Suprapubic skin (tissue), 4 donors: ENCODE measurements at regions not wholly inside any gene's neighbourhood (a gene's known extent, or its start where the extent isn't known, plus 50 kb on each side); places are given as distances from the start of the nearest gene placed in this dataset.
"Not testable (repeated sequence)": the region's sequence is repeated elsewhere in the genome, so short reads cannot be mapped to it uniquely, and the experiment has no call there.

Source experiments
- DNase-seq, 2 donors: peaks; one replicate each; pipeline ENCODE4 v3.0.0-alpha.2; 2019; ENCODE audit warnings: low spot score in 2 of 2
- H3K27ac ChIP-seq: fragments of 200-600 bp; sonication (generic); one replicate; pipeline ENCODE4 v1.5.1; 2019
- H3K27me3 ChIP-seq: fragments of 200-600 bp; sonication (generic); one replicate; pipeline ENCODE4 v1.5.1; 2019
- H3K36me3 ChIP-seq: fragments of 200-600 bp; sonication (generic); one replicate; pipeline ENCODE4 v1.5.1; 2019
- H3K4me1 ChIP-seq: fragments of 200-600 bp; sonication (generic); one replicate; pipeline ENCODE4 v1.5.1; 2019
- H3K4me3 ChIP-seq: fragments of 200-600 bp; sonication (generic); one replicate; pipeline ENCODE4 v1.5.1; 2019; ENCODE audit warnings: mild to moderate bottlenecking
- H3K9me3 ChIP-seq: fragments of 200-600 bp; sonication (generic); one replicate; pipeline ENCODE4 v1.5.1; 2019
- EP300 ChIP-seq: sonication (generic); formaldehyde crosslinking; IDR thresholded peaks from one replicate; pipeline ENCODE4 v1.6.1; 2017; ENCODE audit warnings: antibody characterized with exemption
- POLR2A ChIP-seq, 2 donors: fragments of 450-650 bp; IDR thresholded peaks; one replicate each; pipeline ENCODE4 v1.6.1; 2017; ENCODE audit warnings: antibody characterized with exemption in 2 of 2, mild to moderate bottlenecking in 2 of 2, moderate library complexity in 2 of 2
- POLR2AphosphoS5 ChIP-seq, 3 donors: sonication (generic); formaldehyde crosslinking; IDR thresholded peaks; one replicate each; pipeline ENCODE4 v1.6.1; 2017; ENCODE audit warnings: antibody characterized with exemption in 3 of 3
- WGBS: methylation state at CpG from one replicate; pipeline ENCODE4 v1.1.5; 2018; 5-methylcytosine and 5-hydroxymethylcytosine counted together
- TF ChIP-seq, protein P1 (sequence below), 2 donors: fragments of 200-600 bp in 1 of 2; fragments of 450-650 bp in 1 of 2; sonication (generic) in 1 of 2; IDR thresholded peaks; one replicate each; pipeline ENCODE4 v1.5.1; 2016 to 2019; ENCODE audit warnings: antibody characterized with exemption in 2 of 2, mild to moderate bottlenecking in 1 of 2, moderate library complexity in 1 of 2

DNA sequence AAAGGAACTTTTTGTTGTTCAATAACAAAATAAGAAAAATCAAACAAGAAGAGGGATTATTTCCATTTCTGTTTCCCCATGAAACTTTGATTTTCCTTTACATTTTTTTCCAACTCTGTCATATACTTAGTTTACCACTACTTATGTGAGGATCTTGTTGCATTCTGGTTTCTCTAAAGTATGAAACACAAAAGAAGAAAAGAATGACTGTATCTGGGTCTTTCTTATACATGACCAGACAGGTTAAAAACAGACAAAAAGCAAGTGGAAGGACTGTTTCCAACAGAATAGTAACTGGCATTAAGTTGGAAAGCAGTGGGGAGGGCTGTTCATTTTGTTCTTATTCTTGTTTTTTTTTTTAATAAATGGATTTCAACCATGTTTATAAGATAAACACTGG lies 1207.8 kb upstream of the FAM98A start:
- Histone ChIP-seq H3K36me3 (no peaks in the 10 kb centered on the region), H3K9me3 (no peaks in the 10 kb centered on the region), H3K4me3 (no peak overlapping the region), H3K27me3 (no peaks in the 10 kb centered on the region), H3K27ac (no peak overlapping the region), H3K4me1 (no peaks in the 10 kb centered on the region)
- DNase-seq = no peak
- TF ChIP-seq POLR2A (IDR thresholded peaks at IDR 0.05) = no peak
- TF ChIP-seq, protein P1, sequence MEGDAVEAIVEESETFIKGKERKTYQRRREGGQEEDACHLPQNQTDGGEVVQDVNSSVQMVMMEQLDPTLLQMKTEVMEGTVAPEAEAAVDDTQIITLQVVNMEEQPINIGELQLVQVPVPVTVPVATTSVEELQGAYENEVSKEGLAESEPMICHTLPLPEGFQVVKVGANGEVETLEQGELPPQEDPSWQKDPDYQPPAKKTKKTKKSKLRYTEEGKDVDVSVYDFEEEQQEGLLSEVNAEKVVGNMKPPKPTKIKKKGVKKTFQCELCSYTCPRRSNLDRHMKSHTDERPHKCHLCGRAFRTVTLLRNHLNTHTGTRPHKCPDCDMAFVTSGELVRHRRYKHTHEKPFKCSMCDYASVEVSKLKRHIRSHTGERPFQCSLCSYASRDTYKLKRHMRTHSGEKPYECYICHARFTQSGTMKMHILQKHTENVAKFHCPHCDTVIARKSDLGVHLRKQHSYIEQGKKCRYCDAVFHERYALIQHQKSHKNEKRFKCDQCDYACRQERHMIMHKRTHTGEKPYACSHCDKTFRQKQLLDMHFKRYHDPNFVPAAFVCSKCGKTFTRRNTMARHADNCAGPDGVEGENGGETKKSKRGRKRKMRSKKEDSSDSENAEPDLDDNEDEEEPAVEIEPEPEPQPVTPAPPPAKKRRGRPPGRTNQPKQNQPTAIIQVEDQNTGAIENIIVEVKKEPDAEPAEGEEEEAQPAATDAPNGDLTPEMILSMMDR (IDR thresholded peaks at IDR 0.05) = no peak
- TF ChIP-seq EP300 = no peak
- TF ChIP-seq POLR2AphosphoS5 (IDR thresholded peaks at IDR 0.05) = no peak

DNA sequence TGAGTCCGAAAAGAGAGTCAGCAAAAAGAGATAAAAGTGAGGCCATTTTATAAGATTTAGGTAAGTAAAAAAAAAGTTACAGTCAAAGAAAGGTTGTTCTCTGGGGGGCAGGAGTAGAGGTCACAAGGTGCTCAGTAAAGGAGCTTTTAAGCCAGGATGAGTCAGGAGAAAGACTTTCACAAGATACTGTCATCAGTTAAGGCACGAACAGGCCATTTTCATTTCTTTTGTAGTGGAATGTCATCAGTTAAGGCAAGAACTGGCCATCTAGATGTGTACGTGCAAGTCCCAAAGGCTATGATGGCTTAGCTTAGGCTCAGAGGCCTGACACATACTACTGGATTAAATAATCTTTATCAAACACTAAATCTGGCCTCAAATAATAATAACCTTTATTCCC lies 1207.3 kb upstream of the FAM98A start:
- Histone ChIP-seq H3K27ac (no peak overlapping the region), H3K36me3 (no peaks in the 10 kb centered on the region), H3K9me3 (no peaks in the 10 kb centered on the region), H3K4me1 (no peaks in the 10 kb centered on the region), H3K4me3 (no peak overlapping the region), H3K27me3 (no peaks in the 10 kb centered on the region)
- DNase-seq = no peak
- TF ChIP-seq POLR2A (IDR thresholded peaks at IDR 0.05) = no peak
- TF ChIP-seq POLR2AphosphoS5 (IDR thresholded peaks at IDR 0.05) = no peak
- TF ChIP-seq EP300 = no peak
- TF ChIP-seq, protein P1 (IDR thresholded peaks at IDR 0.05) = no peak
- 83% methylated on average over 3 of the region's 3 CpGs for WGBS

DNA sequence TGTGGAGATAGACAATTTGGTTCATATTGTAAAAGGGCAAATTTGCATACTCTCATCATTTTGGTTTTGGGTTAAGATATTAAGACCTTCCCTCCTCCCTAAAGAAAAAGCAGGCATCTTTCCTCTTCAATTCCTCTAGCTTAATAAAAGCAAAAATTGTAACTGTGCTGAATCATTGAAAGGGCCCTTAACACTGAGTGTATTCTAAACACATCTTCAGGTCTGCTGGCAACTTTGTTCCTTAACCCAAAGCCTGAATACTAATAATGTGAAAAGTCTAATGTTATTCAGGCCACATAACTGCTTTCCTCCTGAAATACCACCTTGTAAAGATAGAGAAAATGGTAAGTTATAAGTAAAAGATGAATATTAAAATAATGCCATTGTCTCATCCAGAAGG lies 1200.5 kb upstream of the FAM98A start:
- H3K27me3 ChIP-seq = no peaks in the 10 kb centered on the region
- no peak overlapping the region for H3K4me3 ChIP-seq
- no peak for TF ChIP-seq EP300
- no peak for TF ChIP-seq POLR2AphosphoS5 (IDR thresholded peaks at IDR 0.05)
- TF ChIP-seq POLR2A (IDR thresholded peaks at IDR 0.05) = no peak
- TF ChIP-seq, protein P1 (IDR thresholded peaks at IDR 0.05) = no peak
- no peaks in the 10 kb centered on the region for H3K36me3 ChIP-seq
- H3K9me3 ChIP-seq = no peaks in the 10 kb centered on the region
- H3K4me1 ChIP-seq = no peaks in the 10 kb centered on the region
- no peak for DNase-seq
- H3K27ac ChIP-seq = no peak overlapping the region

DNA sequence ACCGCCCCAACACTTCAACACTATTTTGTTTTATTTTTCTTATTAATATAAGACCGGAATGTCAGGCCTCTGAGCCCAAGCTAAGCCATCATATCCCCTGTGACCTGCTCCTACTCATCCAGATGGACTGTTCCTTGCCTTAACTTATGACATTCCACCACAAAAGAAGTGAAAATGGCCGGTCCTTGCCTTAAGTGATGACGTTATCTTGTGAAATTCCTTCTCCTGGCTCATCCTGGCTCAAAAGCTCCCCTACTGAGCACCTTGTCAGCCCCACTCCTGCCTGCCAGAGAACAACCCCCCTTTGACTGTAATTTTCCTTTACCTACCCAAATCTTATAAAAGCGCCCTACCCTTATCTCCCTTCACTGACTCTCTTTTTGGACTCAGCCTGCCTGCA lies 1196.5 kb upstream of the FAM98A start:
- not testable (repeated sequence) for DNase-seq, H3K36me3 ChIP-seq, H3K9me3 ChIP-seq, H3K27ac ChIP-seq, H3K27me3 ChIP-seq, H3K4me3 ChIP-seq, H3K4me1 ChIP-seq
- WGBS = 86% methylated on average over 5 of the region's 5 CpGs

DNA sequence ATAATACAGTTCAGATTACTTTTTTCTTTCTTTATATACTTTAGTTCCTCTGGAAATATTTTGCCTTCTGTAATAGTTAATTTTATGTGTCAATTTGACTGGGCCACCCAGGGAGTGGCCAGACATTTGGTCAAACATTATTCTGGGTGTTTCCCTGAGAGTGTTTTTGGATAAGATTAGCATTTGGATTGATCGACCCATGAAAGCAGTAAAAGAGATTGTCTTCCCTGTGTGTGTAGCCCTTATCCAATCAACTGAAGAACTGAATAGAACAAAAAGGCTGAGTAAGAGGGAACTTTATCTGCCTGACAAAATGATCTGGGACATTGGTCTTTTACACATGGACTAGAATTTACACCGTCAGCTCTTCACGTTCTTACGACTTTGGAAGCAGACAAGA lies 1190.1 kb upstream of the FAM98A start:
- no peaks in the 10 kb centered on the region for H3K36me3 ChIP-seq
- 65% methylated on average over 4 of the region's 4 CpGs for WGBS
- TF ChIP-seq POLR2AphosphoS5 (IDR thresholded peaks at IDR 0.05) = no peak

DNA sequence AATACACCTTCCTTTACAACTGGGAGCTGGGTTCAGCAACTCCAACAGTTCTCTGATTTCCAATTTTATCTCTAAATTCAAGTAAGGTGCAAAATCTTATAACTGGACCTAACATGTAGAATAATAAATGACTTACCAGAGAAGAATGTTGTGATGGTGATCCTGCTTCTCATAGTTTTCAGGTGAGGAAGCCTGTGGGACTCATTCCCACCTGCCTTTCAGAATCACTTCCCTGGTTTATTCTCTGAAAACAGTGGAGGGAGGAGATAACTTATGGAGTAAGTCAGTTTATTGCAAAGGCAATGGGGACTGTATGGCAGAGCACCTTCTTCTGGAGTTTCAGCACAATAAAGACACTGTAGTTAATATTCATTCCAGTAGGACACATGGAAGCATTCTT lies 1188.2 kb upstream of the FAM98A start:
- Histone ChIP-seq H3K9me3 (no peaks in the 10 kb centered on the region), H3K4me1 (no peaks in the 10 kb centered on the region), H3K4me3 (no peak overlapping the region), H3K27me3 (no peaks in the 10 kb centered on the region), H3K36me3 (no peaks in the 10 kb centered on the region), H3K27ac (no peak overlapping the region)
- TF ChIP-seq, protein P1 (IDR thresholded peaks at IDR 0.05) = no peak
- TF ChIP-seq EP300 (no peak), POLR2A (IDR thresholded peaks at IDR 0.05) (no peak), POLR2AphosphoS5 (IDR thresholded peaks at IDR 0.05) (no peak)
- DNase-seq = no peak

More for the DNA sequence above, 1190.1 kb upstream of the FAM98A start:
- H3K4me3 ChIP-seq = no peak overlapping the region
- H3K4me1 ChIP-seq = no peaks in the 10 kb centered on the region
- no peaks in the 10 kb centered on the region for H3K9me3 ChIP-seq
- H3K27ac ChIP-seq = no peak overlapping the region
- no peak for DNase-seq
- H3K27me3 ChIP-seq = no peaks in the 10 kb centered on the region
